ENCODE measurements at regions not wholly inside any gene's neighbourhood (a gene's known extent, or its start where the extent isn't known, plus 50 kb on each side); places are given as distances from the start of the nearest gene placed in this dataset.

DNA sequence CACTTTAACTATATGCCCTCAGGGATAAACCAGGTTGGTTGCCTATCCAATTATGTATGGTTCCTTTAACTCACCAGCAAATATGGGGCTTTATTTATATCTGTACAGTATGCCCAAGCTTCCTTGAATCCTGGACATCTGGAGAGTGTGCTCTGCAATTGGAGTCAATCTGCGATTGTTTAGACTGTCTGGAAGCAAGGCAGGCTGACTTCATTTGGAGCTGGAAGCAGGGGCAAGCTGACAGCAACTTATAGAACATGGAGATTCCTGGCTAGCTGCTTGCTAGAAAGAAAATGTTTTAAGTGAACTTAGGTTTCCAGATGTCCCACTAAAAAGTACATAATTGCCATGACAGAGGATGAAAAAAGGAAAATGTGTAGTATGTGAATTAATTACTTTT lies 63.7 kb upstream of the TPRG1 start:
- no peak for DNase-seq (ENCODE audit: low read depth in 2 of 3, low spot score in 2 of 3)

DNA sequence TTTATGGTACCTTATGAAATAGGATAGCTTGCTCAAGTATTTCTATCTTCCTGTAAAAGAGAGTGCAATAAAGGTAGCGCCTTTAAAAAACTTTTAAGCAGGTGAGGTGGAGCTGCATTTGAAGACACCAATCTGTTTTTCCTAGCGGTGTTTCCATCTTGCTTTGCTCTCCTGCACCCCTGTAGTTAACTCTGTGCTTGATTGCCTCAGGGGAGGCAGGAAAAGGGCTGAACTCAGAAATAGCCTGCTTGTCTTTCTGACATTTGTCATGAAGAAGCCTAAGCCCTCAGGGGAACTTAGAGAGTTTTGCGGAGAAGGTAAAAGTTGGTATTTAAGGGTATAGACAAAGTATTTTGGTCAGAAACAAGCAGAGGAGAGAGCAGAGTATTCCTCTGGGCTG lies 63.0 kb upstream of the TPRG1 start:
- no peak for DNase-seq (ENCODE audit: low read depth in 2 of 3, low spot score in 2 of 3)

DNA sequence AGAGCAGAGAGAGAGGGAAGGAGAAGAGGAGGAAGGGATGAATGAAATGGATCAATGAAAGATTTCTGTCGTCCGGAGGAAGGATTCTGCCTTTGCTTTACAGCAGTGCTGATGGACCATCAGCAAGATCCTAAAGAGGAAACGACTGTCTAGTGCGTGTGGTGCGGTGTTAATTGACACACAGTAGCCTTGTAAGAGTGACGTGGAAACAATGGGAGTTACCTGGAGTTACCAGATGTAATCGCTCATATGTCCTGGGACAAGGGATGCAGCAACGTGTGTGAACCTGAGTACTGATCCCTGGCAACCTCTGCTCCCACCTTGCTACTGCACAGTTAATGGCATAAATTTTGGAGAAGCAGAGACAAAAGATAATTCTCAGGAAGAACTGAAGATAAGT lies 62.6 kb upstream of the TPRG1 start:
- DNase-seq (ENCODE audit: low read depth in 2 of 3, low spot score in 2 of 3), result no peak

DNA sequence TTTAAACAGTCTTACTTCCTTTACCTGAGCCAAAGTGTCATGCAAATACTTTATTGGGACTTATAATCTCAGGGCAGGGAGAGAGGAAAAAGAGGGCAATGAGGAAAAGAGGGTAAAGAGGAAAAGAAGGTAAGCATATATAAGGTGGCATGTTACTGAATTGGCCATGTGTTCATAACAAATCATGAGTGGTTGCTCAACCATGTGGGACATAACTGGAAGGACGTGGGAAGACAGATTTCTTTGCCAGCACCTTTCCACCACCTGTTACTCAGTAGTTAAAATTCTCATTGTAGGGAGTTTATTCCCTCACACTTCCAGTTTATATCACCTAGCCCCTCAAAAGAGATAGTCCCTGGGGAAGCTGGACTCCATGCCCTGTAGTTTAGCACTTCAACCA lies 54.7 kb upstream of the TPRG1 start:
- no peak for DNase-seq (ENCODE audit: low read depth in 2 of 3, low spot score in 2 of 3)

DNA sequence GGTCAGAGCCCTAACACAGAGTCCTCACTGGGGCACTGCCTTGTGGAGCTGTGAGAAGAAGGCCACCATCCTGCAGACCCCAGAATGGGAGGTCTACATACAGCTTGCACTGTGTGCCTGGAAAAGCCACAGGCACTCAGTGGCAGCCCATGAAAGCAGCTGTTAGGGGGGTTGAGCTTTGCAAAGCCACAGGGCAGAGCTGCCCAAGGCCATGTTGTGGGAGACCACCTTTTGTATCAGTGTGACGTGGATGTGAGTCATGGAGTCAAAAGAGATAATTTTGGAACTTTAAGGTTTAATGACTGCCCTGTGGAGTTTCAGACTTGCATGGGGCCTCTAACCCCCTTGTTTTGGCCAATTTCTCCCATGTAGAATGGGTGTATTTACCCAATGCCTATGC lies 52.9 kb upstream of the TPRG1 start:
- no peak for DNase-seq (ENCODE audit: low read depth in 2 of 3, low spot score in 2 of 3)

DNA sequence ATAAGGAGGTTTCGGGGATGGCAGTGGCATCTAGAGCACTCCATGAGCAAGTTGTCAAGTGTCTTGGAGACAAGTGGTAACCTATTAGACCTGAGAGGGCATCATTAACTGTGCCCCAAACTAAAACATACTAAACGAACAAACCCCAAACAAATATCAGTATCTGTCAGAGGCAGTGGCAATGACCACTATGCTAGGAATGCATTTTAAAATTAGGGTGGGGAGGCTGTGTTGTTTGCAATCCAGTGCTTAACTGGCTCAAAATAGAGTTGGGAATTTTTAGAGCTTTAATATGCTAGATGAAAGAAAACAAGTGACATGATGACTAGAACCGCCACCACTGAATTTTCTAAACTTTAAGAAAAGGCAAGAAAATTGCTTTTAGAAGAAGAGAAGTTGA lies 51.8 kb upstream of the TPRG1 start:
- no peak for DNase-seq (ENCODE audit: low read depth in 2 of 3, low spot score in 2 of 3)

DNA sequence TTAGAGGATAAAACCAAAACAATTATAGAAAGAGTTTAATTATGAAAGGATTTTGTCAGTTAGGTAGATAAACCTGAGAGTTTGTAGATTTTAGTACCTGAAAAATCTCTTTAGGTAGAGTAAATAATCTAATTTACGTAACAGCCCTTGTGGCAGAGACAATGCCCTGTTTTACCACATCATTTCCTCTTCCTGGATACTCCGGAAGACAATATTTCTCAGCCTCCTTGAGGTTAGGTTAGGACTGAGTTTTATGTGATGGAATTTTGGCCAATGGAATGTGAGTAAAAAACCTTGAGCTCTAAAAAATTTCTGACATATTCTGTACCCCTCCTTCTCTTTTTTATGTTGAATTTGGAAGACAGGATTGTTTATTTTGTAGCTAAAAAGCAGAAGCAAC lies 50.7 kb upstream of the TPRG1 start:
- DNase-seq (ENCODE audit: low read depth in 2 of 3, low spot score in 2 of 3), result no peak

All from activated CD8-positive, alpha-beta memory T cell treated with anti-CD3 and anti-CD28 coated beads for 48 hours (primary cell).